Adrenal gland (tissue), 9 donors: ENCODE measurements at regions not wholly inside any gene's neighbourhood (a gene's known extent, or its start where the extent isn't known, plus 50 kb on each side); places are given as distances from the start of the nearest gene placed in this dataset.

Experiments used
- DNase-seq, 7 donors: peaks; one replicate each; pipeline ENCODE4 v3.0.0-alpha.2; 2019 to 2020
- H3K27ac ChIP-seq, 5 donors: fragments of 200-600 bp; sonication (generic) in 4 of 5; 1 replicate in 3 of 5; 2 replicates in 2 of 5; pipeline versions ENCODE4 v1.5.1 to v1.8.0; 2016 to 2020; ENCODE audit warnings: mild to moderate bottlenecking in 1 of 5
- H3K27me3 ChIP-seq: fragments of 200-600 bp; 2 replicates; pipeline ENCODE4 v1.8.0; 2021
- H3K36me3 ChIP-seq, 2 donors: fragments of 200-600 bp; replicated peaks in 1 of 2; 1 replicate in 1 of 2; 2 replicates in 1 of 2; pipeline versions ENCODE4 v1.5.1 to v1.8.0; 2018 to 2022
- H3K4me1 ChIP-seq, 2 donors: fragments of 200-600 bp; replicated peaks in 1 of 2; 1 replicate in 1 of 2; 2 replicates in 1 of 2; pipeline versions ENCODE4 v1.5.1 to v1.8.0; 2018 to 2021
- H3K4me3 ChIP-seq, 4 donors: fragments of 200-600 bp; sonication (generic) in 3 of 4; one replicate each; pipeline ENCODE4 v1.5.1; 2016 to 2018
- H3K9me3 ChIP-seq, 3 donors: fragments of 200-600 bp; sonication (generic) in 1 of 3; replicated peaks in 1 of 3; 1 replicate in 2 of 3; 2 replicates in 1 of 3; pipeline versions ENCODE4 v1.5.1 to v1.8.0; 2016 to 2021
- CTCF ChIP-seq, 6 experiments: fragments of 450-650 bp in 4 of 6; fragments of 200-600 bp in 2 of 6; sonication (generic) in 1 of 6; IDR thresholded peaks; 1 replicate in 5 of 6; 2 replicates in 1 of 6; pipeline versions ENCODE4 v1.5.1 to v1.8.0; 2016 to 2021; ENCODE audit warnings: antibody characterized with exemption in 6 of 6, mild to moderate bottlenecking in 2 of 6, moderate library complexity in 1 of 6
- POLR2A ChIP-seq, 2 donors: fragments of 450-650 bp; IDR thresholded peaks; one replicate each; pipeline ENCODE4 v1.6.1; 2017; ENCODE audit warnings: antibody characterized with exemption in 2 of 2, mild to moderate bottlenecking in 2 of 2, moderate library complexity in 1 of 2
- WGBS, 4 donors: extraction: QIAGEN DNeasy Blood & Tissue Kit in 2 of 4; methylation state at CpG; one replicate each; pipeline versions ENCODE4 v1.1.5 to v1.1.7; 2013 to 2017; 5-methylcytosine and 5-hydroxymethylcytosine counted together
- intact Hi-C, 2 donors: fragments of 100-400 bp; cut with DNase I; formaldehyde crosslinking; loops; one replicate each; pipeline versions ENCODE4 v1.14.1 to v1.15.0; 2022 to 2023
- donor health status: healthy with polysubstance abuse.
- donor health status: Bipolar disorder and iron deficiency.
- donor health status: DM: yes; HTN: yes; CAD: no.
- donor health status: DM: no; HTN: no; CAD: no.
- donor health status: DM: no; HTN: no; CAD: no.

GRCh38 chr11:131309776-131310175 is 60.6 kb upstream of the NTM start:
- 56 to 68% (median 64%) methylated on average over 5 of the region's 5 CpGs for WGBS, 4 donors
- Histone ChIP-seq H3K36me3 (no peaks in the 10 kb centered on the region), H3K4me3 (no peak overlapping the region), H3K4me1 (no peaks in the 10 kb centered on the region), H3K9me3 (no peaks in the 10 kb centered on the region), H3K27me3 (no peaks in the 10 kb centered on the region), H3K27ac (no peak overlapping the region)
- no peak for DNase-seq
- intact Hi-C loops, result no loop called here
- TF ChIP-seq POLR2A (IDR thresholded peaks at IDR 0.05), result no peak
- no peak for TF ChIP-seq CTCF (IDR thresholded peaks at IDR 0.05)

GRCh38 chr11:131311776-131312514 is 58.5 kb upstream of the NTM start:
- H3K4me1 ChIP-seq, result no peaks in the 10 kb centered on the region
- WGBS, 4 donors, result 62 to 68% (median 65%) methylated on average over 10 of the region's 10 CpGs
- no peaks in the 10 kb centered on the region for H3K36me3 ChIP-seq
- H3K9me3 ChIP-seq, result no peaks in the 10 kb centered on the region
- no peak overlapping the region for H3K27ac ChIP-seq
- TF ChIP-seq POLR2A (IDR thresholded peaks at IDR 0.05), result no peak
- TF ChIP-seq CTCF (IDR thresholded peaks at IDR 0.05), result no peak
- no peaks in the 10 kb centered on the region for H3K27me3 ChIP-seq
- no peak overlapping the region for H3K4me3 ChIP-seq
- intact Hi-C loops, result no loop called here
- DNase-seq, result no peak
